Osteoblast (primary cell): ENCODE measurements at regions not wholly inside any gene's neighbourhood (a gene's known extent, or its start where the extent isn't known, plus 50 kb on each side); places are given as distances from the start of the nearest gene placed in this dataset.

Experiments used
- DNase-seq: peaks from one replicate; pipeline ENCODE4 v3.0.0; 2011; ENCODE audit warnings: low spot score, mixed read lengths; ENCODE audit not compliant: insufficient read length; ENCODE audit errors: missing footprints
- H2AFZ ChIP-seq: 2 replicates; pipeline ENCODE4 v1.6.0; 2011; ENCODE audit warnings: mild to moderate bottlenecking, low read length
- H3K27ac ChIP-seq: 2 replicates; pipeline ENCODE4 v1.5.1; 2011; ENCODE audit warnings: mild to moderate bottlenecking, low read depth, low read length, moderate library complexity
- H3K27me3 ChIP-seq: 2 replicates; pipeline ENCODE4 v1.6.0; 2012; ENCODE audit warnings: mild to moderate bottlenecking, control low read depth, inconsistent platforms, low read length, moderate library complexity; ENCODE audit not compliant: insufficient read depth
- H3K36me3 ChIP-seq: 2 replicates; pipeline ENCODE4 v1.5.1; 2011; ENCODE audit warnings: mild to moderate bottlenecking, low read length, control low read depth, moderate library complexity; ENCODE audit not compliant: insufficient read depth
- H3K4me1 ChIP-seq: 2 replicates; pipeline ENCODE4 v1.5.1; 2011; ENCODE audit warnings: mild to moderate bottlenecking, low read length, control low read depth, moderate library complexity; ENCODE audit not compliant: insufficient read depth
- H3K4me2 ChIP-seq: 2 replicates; pipeline ENCODE4 v1.6.0; 2011; ENCODE audit warnings: mild to moderate bottlenecking, low read length; ENCODE audit not compliant: insufficient read depth
- H3K4me3 ChIP-seq: fragments of 200-600 bp; sonication (generic); 3 replicates; pipeline ENCODE4 v1.5.1; 2012; ENCODE audit warnings: mild to moderate bottlenecking, low read length, inconsistent platforms; ENCODE audit not compliant: insufficient read depth
- H3K79me2 ChIP-seq: 2 replicates; pipeline ENCODE4 v1.6.0; 2012; ENCODE audit warnings: mild to moderate bottlenecking, low read length, control low read depth, inconsistent platforms; ENCODE audit not compliant: insufficient read depth
- H3K9me3 ChIP-seq: 2 replicates; pipeline ENCODE4 v1.5.1; 2011; ENCODE audit warnings: low read depth, low read length, control low read depth
- H4K20me1 ChIP-seq: 2 replicates; pipeline ENCODE4 v1.6.0; 2012; ENCODE audit warnings: mild to moderate bottlenecking, low read length, control low read depth; ENCODE audit not compliant: insufficient read depth
- CTCF ChIP-seq: IDR thresholded peaks from 2 replicates; pipeline ENCODE4 v1.5.1; 2011; ENCODE audit warnings: mild to moderate bottlenecking, low read depth, low read length, moderate library complexity; ENCODE audit errors: extremely low read depth

DNA sequence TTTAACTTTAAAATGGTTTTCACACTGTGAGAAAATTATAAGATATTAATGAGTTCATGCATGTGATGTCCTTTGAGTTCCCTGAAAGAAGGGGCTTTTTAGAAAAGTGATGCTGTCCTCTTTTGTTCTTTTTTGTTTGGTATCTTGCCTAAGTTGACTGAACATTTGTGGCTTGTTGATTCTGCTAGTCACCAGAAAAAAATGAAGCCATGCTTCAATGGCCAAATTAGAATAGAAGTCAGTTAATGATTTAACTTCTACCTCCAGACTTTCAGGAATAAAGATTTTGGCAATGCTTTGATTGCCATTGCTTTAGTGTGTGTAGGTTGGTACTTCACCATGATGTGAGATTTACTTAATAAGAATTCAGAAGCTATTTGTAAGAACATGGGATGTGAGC lies 260.6 kb upstream of the NECTIN3 start:
- Histone ChIP-seq H3K4me1 (peaks cover 43% of the 10 kb centered on the region), H3K4me2 (no peak overlapping the region)

GRCh38 chr3:110813541-110813940 lies 258.1 kb upstream of the NECTIN3 start:
- peak overlapping the region; percentile 76 for H3K27ac ChIP-seq
- no peaks in the 10 kb centered on the region for H4K20me1 ChIP-seq
- H3K27me3 ChIP-seq = no peaks in the 10 kb centered on the region
- no peak overlapping the region for H3K4me3 ChIP-seq
- H3K9me3 ChIP-seq = no peaks in the 10 kb centered on the region
- no peaks in the 10 kb centered on the region for H3K36me3 ChIP-seq
- TF ChIP-seq CTCF = no peak
- peaks cover 41% of the 10 kb centered on the region for H3K4me1 ChIP-seq
- H3K4me2 ChIP-seq = peak overlapping the region; percentile 77
- H3K79me2 ChIP-seq = no peaks in the 10 kb centered on the region
- no peak overlapping the region for H2AFZ ChIP-seq
- DNase-seq = no peak

More for the DNA sequence above, 260.6 kb upstream of the NECTIN3 start:
- Histone ChIP-seq H2AFZ (no peak overlapping the region), H3K27ac (peak overlapping the region; percentile 78), H3K4me3 (no peak overlapping the region), H3K36me3 (no peaks in the 10 kb centered on the region), H4K20me1 (no peaks in the 10 kb centered on the region), H3K9me3 (no peaks in the 10 kb centered on the region), H3K79me2 (no peaks in the 10 kb centered on the region), H3K27me3 (no peaks in the 10 kb centered on the region)
- TF ChIP-seq CTCF = no peak
- DNase-seq = no peak

DNA sequence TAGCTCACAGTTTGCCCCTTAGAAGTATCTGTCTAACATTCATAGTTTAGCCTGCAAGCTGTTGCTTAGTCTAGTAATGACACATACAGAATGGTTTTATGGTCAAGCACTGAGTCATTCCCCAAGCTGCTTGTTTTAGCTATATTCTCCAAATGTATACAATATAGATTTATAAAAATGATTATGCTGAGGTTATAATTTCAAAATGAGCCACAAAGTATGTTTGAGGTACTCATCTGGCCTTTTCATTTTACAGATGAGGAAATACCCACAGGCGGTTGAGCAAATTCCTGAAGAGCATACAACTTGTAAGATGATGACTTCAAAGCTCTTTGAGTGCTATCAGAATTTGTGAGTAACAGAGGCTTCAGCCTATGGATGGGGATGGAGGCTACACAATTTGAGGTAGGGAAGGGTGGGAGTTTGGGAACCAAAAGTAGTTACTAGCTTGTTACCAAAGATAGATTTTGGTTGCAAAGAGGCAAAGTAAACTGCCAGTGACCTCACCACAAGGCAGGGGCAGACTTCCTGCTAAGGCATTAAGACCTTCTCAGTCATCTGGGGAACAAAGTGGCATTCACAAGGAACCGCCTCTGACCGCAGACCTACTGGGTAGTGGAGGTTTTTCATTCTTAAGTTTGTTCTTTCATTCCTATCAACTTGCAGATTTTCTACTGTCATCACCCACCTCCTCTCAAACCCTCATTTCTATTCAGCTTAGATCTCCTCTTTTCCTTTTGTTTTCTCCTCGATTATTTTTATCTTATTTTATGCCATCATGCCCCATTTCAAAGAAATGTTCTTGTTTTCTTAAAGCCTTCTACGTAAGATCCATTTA lies 257.2 kb upstream of the NECTIN3 start:
- H3K4me2 ChIP-seq = peak overlapping the region; percentile 77
- H3K79me2 ChIP-seq = no peaks in the 10 kb centered on the region
- DNase-seq = peak; percentile 43
- peak overlapping the region; percentile 76 for H3K27ac ChIP-seq
- no peak overlapping the region for H2AFZ ChIP-seq
- peak overlapping the region; percentile 8 for H3K4me3 ChIP-seq
- no peaks in the 10 kb centered on the region for H3K27me3 ChIP-seq
- peaks cover 41% of the 10 kb centered on the region for H3K4me1 ChIP-seq
- no peaks in the 10 kb centered on the region for H3K9me3 ChIP-seq
- H4K20me1 ChIP-seq = no peaks in the 10 kb centered on the region
- TF ChIP-seq CTCF = no peak
- no peaks in the 10 kb centered on the region for H3K36me3 ChIP-seq

DNA sequence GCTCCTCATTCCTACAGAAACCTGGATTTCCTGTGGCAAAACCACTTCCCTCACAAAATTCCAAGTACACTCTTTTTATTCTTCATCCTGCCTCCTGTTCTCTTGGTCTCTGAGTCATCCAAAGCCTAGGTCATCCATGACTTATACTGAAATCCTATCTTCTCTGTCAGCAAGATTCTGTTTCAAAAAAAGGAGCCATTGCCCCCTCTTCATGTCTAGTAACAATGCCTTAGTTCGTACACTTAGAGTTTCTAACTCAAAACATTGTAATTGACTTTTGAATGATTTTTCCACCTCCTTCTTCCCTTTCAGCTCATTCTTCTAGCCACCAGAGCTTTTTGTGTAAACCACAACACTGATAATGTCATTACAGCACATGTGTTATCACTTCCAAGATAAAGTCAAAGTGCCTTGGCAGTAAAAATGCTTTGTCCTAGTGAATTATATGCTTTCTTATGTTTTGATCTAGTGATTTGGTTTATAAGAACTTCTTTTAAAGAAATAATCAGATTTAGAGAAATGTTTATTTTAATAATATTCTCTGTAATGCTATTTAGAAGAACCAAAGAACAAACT lies 256.5 kb upstream of the NECTIN3 start:
- Histone ChIP-seq H3K9me3 (no peaks in the 10 kb centered on the region), H3K4me2 (peak overlapping the region; percentile 77), H3K27ac (peak overlapping the region; percentile 76), H3K36me3 (no peaks in the 10 kb centered on the region), H3K4me3 (peak overlapping the region; percentile 8), H3K4me1 (peaks cover 40% of the 10 kb centered on the region), H2AFZ (no peak overlapping the region), H3K79me2 (no peaks in the 10 kb centered on the region), H3K27me3 (no peaks in the 10 kb centered on the region), H4K20me1 (no peaks in the 10 kb centered on the region)
- no peak for DNase-seq
- TF ChIP-seq CTCF = no peak
